GM21737 (cell line): ENCODE measurements at regions not wholly inside any gene's neighbourhood (a gene's known extent, or its start where the extent isn't known, plus 50 kb on each side); places are given as distances from the start of the nearest gene placed in this dataset.

Source experiments
- ATAC-seq: cut with Tn5 transposase; IDR thresholded peaks from one replicate; pipeline ENCODE4 v1.9.1; 2021; ENCODE audit warnings: mild to moderate bottlenecking, moderate library complexity; ENCODE audit not compliant: unreplicated experiment

DNA sequence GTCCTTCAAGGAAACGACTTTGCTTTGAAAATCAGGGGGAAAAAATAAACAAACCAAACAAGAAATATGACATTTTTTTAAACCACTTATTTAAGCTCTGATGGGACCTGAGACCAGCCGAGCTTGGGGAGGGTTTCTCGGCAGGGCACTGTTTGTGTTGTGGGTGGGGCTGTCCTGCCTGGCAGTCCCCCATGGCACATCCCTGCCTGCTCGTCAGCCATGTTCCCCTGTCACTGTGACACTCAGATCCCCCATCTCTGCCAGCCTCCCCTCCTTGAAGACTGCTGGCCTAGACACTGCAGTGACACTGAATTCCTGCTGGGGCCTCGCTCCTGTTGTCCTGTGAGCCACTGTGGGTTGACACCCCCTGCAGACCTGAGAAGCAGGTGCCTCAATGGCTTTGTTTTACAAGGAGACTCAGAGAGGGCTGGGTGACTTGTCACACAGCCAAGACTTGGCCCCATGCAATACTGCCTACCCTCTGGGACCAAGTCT is 95.1 kb upstream of the PTPN1 start:
- ATAC-seq = no peak

DNA sequence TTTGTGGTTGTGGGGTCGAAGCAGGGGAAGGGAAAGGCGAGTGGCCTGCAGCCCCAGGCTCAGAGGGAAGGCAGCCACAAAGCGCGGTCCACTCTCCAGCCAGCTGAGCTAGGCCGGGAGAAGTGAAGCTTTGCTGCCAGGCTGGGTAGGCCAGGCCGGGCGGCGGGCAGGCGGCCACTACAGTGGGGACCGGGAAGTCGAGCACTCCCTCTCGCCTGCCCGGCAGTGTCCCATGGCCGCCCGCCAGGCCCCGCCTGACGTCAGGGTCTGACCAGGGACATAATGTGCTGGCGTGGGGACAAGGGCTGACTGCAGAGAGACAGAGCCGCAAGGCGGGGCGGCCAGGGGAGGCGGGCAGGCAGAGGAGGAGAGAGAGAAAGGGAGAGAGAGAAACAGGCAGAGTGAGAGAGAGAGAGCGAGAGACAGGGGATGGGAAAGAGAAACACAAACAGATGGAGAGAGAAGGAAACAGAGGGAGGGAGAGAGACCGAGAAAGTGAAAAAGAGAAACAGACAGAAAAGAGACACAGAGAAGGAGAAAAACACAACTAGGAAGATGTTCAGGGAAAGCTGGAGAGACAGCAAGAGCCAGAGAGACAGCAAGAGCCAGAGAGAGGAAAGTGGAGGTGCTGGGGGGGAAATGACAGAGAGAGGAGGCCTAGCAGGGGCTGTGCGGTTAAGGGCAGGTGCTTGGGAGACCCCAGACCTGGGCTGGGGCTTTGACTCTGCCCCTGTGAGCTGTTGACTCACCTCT is 94.5 kb upstream of the PTPN1 start:
- no peak for ATAC-seq

DNA sequence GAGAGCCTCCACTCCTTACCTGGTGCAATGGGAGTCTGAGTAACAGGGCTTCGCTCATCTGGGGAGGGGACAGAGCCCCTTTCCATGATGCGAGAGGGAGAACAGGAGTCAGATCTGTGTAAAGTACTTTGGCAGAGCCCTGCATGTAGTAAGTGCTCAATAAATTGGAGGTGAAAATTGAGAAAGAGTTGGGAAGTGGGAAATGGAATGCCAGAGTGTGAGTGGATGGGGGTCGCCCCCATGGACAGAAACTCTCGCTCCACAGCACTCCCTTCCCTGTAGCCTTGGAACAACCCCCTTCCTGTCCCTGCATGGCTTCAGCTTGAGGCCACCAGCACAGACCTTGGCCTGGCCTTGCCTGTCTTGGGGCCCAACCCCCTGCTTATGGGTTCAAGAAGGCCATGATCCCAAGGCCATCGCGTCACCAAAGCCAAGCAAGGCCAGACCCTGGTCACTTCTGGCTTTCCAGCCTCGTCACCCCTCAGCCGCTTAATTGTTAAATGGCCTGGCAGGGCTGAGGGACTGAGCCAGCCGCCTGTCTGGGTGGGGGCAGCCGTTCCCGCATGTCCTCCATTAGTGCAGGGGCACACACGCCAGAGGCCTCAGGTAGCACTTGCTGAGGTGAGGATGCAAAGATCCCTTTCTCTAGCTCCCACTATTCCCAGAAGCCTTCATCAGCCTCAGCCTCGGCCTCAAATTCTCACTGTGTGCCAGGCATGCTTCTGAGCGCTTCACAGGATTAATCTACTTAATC is 93.7 kb upstream of the PTPN1 start:
- no peak for ATAC-seq

DNA sequence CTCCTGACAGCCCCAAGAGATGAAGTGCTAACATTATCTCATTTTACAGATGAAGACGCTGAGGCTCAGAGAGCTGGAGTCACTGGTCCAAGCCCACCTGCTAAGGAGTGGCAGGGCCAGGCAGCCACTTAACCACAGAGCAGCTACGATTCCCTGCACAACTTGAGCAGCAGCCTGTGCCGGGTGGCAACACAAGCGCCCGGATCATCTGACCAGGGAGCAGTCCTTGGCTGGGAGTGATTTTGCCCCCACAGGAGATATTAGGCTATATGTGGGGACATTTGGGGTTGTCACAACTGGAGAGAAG is 93.2 kb upstream of the PTPN1 start:
- ATAC-seq = no peak

DNA sequence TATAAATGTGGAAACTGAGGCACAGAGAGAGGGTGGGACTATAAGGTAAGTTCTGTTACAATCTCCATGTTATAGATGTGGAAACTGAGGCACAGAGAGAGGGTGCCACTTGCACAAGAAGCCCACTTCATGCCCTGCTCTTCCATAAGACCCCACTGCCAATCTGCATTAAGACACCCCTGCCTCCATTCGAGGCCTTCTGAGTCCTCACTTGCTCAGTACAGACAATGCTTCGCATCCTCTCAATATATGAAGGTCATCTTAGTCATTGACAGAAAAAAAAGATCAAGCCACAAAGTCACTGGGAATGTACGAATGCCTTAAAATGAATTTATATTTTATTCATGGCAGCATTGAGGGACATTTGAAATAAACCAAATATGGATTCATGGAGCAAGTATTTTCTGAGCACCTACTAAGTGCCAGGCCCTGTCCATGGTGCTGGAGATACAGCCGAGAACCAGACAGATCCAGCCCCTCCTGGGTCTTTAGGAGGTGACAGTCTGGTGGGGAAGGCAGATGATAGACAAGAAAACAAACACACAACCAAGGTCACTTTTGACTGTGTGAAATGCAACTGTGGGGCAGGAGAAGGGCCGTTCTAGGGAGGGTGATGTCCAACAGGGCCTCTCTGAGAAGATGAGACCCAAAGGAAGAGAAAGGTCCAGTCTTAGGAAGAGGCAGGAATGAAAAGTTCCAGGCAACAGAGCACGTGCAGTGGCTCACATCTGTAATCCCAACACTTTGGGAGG is 92.5 kb upstream of the PTPN1 start:
- no peak for ATAC-seq

DNA sequence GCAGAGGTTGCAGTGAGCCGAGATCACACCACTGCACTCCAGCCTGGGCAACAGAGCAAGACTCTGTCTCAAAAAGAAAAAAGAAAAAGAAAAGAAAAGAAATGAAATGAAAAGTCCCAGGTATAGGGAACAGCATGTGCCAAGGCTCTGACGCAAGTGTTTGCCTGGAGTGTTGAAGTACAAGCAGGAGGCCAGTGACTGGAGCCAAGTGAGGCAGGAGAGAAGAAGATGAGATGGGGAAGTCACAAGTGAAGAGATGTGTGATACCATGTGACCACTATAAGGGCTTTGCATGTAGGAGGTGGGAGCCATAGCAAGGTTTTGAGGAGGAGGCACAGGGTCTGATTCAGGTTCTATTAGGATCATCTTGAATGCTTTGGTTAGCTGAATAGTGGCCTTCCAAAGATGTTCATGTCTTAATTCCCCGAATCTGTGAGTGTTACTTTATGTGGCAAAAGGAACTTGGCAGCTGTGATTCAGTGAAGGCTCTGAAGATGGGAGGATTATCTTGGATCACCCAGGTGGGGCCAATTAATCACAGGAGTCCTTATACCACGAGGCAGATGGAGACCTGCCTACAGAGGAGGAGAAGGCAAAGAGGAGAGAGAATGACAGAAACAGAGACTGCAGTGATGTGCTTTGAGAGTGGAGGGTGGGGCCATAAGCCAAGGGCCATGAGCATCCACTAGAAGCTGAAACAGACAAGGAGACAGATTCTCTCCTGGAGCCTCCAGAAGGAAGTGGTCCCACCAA is 91.1 kb upstream of the PTPN1 start:
- ATAC-seq = no peak

DNA sequence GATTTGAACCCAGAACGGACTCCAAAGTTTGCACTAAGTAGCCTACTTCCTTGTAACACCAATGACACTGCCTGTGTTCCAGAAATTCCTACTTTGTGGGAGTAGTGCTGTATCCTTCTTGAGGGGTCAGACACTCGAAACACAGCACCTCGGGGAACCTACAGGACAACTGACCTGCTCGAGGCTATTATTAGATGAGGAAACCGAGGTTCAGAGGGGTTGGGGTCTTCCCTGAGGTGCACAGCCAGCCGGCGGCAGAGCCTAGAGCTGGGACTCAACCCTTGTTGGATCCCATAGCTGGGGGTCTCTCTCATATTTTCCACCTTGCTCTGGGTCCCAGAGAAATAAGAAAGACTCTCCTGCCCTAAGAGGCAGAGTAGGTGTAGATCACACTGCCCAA is 89.8 kb upstream of the PTPN1 start:
- ATAC-seq = no peak

DNA sequence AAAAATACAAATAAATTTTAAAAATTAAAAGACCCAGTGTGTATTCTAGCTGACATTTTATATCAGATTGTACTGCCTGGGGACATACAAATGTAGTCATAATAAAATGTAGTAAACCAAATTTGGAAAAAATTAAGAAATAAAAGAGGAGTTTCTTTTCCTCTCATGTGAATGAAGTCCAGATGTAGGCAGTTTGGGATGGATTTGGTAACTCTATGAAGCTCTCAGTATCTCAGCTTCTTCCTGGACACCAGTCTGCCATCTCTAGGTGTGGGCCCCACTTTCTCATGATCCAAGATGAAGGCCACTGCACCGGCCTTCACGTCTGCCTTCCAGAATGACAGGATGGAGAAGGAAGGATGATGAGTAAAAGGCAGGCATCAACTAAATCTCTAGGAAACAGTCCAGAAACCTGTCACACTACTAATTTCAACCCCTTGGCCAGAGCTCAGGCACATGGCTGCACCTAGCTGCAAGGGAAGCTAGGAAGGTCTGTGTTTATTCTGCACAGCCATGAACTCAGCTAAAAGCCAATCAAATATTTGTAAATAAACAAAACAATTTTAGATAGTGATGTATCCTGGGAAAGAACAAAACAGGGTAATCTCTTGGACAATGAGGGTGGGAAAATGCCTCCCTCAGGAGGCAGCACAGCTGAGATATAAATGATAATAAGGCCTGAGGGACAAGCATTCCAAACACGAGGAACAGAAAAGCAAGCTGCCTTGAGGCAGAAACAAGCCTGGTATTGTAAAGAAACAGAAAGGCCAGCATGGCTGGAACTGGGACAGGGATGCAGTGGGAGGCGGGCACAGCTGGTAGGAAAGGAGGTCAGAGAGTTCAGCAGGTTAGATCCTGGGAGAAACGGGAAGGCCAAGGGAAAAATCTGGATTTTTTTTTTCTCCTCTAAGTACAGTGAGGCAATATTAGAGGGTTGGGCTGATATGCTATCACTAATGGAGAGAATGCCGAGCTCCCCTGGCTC is 88.5 kb upstream of the PTPN1 start:
- no peak for ATAC-seq

DNA sequence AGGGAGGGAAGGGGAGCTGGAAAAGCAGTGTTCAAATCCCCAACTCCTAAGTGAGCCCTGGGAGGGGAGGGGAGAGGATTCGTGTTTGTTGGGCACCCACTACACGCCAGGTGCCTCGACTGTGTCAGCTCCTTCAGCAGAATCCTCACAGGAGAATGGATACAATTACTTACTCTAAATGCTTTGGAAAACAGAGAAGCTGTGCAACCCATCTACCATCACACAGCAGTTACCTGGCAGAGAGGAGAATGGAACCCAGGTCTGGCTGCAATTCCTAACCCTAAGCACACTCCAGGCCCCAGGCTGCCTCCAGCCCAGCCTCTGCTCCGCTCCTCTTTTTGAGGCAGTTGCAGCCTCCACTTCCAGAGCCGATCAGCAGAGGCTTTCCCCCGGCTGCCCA is 86.4 kb upstream of the PTPN1 start:
- no peak for ATAC-seq

DNA sequence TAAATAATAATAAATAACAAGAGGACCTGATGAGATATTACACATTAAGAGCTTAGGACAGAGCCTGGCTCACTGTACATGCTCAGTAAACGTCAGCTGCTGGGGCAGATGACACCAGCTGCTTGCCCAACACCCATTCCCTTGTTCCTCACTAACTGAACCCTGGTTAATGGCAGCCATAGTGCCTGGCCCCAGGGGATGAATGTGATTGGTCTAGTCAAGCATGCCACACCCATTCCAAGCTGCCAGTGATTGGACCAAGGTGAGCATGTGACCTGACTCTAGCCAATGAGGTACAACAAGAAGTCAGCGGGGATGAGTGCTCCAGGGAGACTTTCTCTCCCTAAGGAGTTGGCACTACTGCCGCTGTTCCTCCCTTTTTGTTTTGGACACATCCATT is 85.1 kb upstream of the PTPN1 start:
- no peak for ATAC-seq

DNA sequence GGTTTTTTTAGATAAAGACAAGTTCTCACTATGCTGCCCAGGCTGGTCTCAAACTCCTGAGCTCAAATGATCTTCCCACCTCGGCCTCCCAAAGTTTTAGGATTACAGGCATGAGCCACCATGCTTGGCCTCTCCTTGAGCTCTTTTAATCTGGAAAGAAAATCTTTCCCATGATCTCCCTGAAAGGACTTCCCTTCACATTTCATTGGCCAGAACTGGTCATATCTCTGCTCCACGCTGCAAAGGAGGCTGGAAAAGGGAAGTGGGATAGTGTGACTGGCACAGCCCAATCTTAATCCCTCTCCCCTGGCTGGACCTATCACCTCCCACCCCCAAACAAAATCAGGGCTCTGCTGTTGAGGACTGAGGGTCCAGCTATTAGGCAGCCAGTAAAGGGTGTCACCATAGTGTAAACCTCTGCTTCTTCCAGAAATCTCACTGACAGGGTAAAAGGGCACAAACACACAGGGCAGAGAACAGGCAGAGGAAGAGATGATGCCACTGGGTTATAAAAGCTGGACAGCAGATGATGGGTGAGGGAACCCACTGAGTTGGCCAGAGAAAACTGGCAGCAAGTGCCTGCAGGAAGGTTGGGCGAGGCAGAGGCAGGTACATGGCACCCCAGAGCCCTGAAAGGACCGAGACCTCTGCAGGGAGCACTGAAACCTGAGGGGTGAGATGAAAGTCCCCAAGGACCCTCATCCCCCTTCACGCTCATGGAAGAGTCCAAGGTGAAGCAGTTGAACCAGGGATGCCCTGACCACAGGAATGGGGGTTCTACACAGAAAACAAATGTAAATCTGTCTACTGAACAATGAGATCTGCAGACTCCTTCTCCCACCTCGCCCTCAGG is 83.1 kb upstream of the PTPN1 start:
- no peak for ATAC-seq

DNA sequence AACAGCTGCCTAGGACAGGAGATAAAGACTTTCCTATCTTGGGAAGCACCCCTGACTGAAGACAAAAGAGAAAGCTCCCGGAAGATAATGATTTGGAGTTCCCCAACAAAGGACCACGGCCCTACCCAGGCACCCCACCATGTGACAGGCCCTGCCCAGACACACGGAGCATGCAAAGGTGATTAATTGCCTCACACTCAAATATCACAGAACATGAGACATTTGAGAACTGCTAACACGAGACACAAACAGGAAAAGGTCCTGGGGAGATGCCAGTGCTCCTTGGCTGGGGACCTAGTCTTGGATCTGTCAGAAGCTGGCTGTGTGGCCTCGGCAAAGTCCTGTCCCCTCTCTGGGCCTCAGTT is 82.5 kb upstream of the PTPN1 start:
- ATAC-seq = no peak

DNA sequence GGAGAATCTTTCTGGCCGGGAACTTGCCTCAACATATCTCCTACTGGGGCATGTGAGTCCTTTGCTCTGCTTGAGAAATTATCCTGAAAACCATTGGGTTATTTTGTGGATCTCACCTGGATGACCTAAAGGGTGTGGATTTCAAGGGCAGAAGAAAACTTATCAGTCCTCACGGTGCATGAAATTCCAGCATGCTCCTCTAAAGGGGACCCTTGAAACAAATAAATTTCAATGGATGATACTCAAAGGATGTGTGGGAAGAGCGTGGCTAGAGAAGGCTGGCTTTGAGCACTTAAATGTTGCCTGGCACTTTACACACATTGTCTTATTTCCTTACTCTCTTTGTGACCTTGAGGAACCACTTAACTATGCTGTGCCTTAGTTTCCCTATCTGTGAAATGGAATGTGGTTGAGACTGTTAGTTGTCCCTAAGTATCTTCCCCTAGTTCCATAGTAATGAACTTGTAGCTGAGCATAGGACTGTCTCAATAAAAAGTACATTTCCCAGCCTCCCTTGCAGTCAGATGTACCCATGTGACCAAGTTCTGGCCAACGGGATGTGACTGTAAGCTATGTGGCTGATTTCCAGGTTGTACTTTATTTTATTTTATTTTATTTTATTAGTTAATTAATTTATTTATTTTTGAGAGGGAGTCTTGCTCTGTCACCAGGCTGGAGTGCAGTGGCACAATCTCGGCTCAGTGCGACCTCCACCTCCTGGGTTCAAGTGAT is 81.9 kb upstream of the PTPN1 start:
- no peak for ATAC-seq

DNA sequence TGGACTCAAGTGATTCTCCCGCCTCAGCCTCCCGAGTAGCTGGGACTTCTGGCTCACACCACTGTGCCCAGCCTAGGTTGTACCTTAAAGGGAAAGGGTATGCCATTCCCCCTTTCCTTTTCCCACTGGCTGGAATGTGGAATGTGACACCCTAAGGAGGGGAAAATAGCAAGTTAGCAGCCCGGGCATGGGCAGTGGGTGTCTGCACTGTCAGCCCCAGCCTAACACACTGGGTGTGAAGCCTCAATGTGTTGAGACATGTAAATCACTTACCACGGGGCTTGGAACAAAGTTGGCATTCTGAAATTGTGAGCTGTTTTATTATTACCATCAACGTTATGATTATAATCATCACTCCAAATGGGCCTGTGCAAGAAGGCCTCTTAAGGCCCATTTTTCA is 80.8 kb upstream of the PTPN1 start:
- ATAC-seq = no peak

DNA sequence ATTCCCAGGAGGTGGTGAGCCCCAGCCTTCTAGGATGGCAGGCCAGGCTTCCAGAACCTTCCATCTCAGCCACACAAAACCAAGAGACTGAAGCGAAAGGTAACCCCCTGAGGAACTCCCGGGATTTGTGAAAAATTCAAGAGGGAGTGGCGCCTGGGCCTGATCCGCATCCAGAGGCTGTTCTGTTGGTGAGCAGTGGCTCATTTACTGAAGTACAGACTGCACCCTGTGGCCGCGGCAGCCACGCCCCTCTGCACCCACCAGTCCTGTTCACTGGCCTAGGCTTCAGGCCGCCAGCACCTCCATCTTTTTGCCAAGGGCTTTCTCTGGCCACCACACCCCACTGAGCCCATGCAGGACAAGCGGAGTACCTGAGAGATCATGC is 79.1 kb upstream of the PTPN1 start:
- ATAC-seq = no peak

DNA sequence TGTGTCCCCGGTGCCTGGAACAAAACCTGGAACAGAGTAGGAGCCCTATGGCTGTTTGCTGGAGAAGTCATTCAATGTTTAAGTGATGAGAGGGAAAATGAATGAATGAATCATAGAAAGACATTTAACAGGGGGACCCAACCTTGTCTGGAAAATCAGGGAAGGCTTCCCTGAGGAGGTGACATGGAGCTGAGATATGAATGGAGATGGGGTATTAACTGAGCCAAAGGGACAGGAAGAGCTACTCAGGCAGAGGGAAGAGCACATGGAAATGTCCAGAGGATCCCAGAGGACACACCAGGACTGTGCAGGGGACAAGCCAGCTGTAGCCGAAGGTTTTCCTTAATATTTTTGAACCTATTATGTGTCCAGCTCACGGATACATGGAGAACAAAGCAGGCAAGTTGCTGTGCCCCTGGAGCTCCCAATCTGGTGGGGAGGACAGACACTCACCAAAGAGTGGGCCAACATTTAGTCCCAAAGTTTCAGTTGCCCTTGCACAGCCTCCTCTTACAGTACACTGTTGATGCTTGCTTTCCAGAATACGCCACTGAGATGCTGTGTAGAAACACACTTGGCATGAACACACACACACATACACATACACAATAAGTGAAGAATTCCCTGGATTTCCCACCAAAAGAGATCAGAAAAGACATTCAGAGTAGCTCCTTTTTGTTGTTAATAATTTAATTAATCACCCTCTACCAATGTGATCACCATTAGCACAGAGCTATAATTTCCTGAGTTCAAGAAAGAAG is 77.0 kb upstream of the PTPN1 start:
- no peak for ATAC-seq

DNA sequence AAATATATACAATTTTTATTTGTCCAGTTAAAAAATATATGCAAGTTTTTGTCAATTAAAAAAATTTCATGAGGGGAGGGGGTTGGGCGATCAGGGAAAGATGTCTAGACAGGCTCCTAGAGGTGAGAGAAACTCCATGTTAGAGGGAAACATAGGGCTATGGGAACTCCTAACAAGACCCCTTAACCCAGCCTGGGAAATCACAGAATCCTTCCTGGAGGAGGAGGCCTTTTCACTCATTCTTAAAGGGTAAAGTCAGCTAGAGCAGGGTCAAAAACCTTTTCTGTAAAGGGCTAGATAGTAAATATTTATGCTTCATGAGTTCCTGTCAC is 75.9 kb upstream of the PTPN1 start:
- no peak for ATAC-seq
